Testis (tissue), 2 donors: ENCODE measurements at regions not wholly inside any gene's neighbourhood (a gene's known extent, or its start where the extent isn't known, plus 50 kb on each side); places are given as distances from the start of the nearest gene placed in this dataset.

Experiments used
- DNase-seq: peaks from one replicate; pipeline ENCODE4 v3.0.0-alpha.2; 2019
- H3K27ac ChIP-seq, 2 donors: fragments of 200-600 bp; sonication (generic); one replicate each; pipeline ENCODE4 v1.5.1; 2019
- H3K27me3 ChIP-seq: fragments of 200-600 bp; sonication (generic); one replicate; pipeline ENCODE4 v1.5.1; 2019
- H3K36me3 ChIP-seq: fragments of 200-600 bp; sonication (generic); one replicate; pipeline ENCODE4 v1.5.1; 2017; ENCODE audit warnings: low read depth; ENCODE audit errors: missing control alignments
- H3K4me1 ChIP-seq: fragments of 200-600 bp; sonication (generic); one replicate; pipeline ENCODE4 v1.5.1; 2019
- H3K4me3 ChIP-seq, 2 donors: fragments of 200-600 bp; sonication (generic); one replicate each; pipeline ENCODE4 v1.5.1; 2017 to 2019
- H3K9me3 ChIP-seq: fragments of 200-600 bp; sonication (generic); one replicate; pipeline ENCODE4 v1.5.1; 2017
- POLR2A ChIP-seq: fragments of 450-650 bp; IDR thresholded peaks from one replicate; pipeline ENCODE4 v1.6.1; 2017; ENCODE audit warnings: antibody characterized with exemption, mild to moderate bottlenecking, moderate library complexity
- WGBS, 2 donors: methylation state at CpG; one replicate each; pipeline ENCODE4 v1.1.5; 2018; 5-methylcytosine and 5-hydroxymethylcytosine counted together
- intact Hi-C: fragments of 100-400 bp; cut with DNase I; formaldehyde crosslinking; loops from one replicate; pipeline ENCODE4 v1.15.1; 2023; ENCODE audit warnings: low total_unique reads
- TF ChIP-seq, protein P1 (sequence below), 3 experiments: fragments of 450-650 bp in 2 of 3; fragments of 200-600 bp in 1 of 3; sonication (generic) in 1 of 3; IDR thresholded peaks; one replicate each; pipeline ENCODE4 v1.5.1; 2016 to 2019; ENCODE audit warnings: antibody characterized with exemption in 3 of 3, mild to moderate bottlenecking in 2 of 3, moderate library complexity in 1 of 3

DNA sequence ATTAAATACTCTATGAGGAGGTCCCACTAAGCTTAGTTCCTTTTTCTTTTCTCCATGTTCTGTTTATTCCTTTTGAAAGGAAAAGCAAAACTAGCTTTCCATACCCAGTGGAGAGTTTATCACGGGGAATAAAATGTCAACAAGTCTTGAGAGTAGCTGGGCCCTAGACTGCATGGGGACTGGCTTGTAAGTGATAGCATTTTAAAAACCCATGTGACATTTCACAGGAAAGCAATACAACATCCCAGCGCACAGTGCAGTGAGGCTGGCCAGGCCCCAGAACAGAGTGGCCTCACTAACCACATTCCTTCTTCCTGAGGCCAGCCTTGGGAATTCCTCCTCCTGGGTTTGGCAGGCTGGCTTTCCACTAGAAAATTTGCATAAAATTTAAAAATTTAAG, 149.8 kb downstream of the DLEU7 start:
- TF ChIP-seq, protein P1, sequence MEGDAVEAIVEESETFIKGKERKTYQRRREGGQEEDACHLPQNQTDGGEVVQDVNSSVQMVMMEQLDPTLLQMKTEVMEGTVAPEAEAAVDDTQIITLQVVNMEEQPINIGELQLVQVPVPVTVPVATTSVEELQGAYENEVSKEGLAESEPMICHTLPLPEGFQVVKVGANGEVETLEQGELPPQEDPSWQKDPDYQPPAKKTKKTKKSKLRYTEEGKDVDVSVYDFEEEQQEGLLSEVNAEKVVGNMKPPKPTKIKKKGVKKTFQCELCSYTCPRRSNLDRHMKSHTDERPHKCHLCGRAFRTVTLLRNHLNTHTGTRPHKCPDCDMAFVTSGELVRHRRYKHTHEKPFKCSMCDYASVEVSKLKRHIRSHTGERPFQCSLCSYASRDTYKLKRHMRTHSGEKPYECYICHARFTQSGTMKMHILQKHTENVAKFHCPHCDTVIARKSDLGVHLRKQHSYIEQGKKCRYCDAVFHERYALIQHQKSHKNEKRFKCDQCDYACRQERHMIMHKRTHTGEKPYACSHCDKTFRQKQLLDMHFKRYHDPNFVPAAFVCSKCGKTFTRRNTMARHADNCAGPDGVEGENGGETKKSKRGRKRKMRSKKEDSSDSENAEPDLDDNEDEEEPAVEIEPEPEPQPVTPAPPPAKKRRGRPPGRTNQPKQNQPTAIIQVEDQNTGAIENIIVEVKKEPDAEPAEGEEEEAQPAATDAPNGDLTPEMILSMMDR (IDR thresholded peaks at IDR 0.05), result no peak
- TF ChIP-seq POLR2A, result no peak
- Histone ChIP-seq H3K9me3 (no peaks in the 10 kb centered on the region), H3K4me3 (no peak overlapping the region), H3K27ac (peak overlapping the region; percentile 6 to 31), H3K27me3 (no peaks in the 10 kb centered on the region), H3K36me3 (no peaks in the 10 kb centered on the region), H3K4me1 (peaks cover 29% of the 10 kb centered on the region)
- 27 to 33% methylated on average over 2 of the region's 2 CpGs for WGBS, 2 donors
- peak; percentile 52 for DNase-seq
- intact Hi-C loops, result no loop called here

- intact Hi-C loops, result no loop called here
- no peak for DNase-seq
- peaks cover 18% of the 10 kb centered on the region for H3K4me1 ChIP-seq
Measured at GRCh38 chr13:50697746-50698539, 145.5 kb downstream of the DLEU7 start.

DNA sequence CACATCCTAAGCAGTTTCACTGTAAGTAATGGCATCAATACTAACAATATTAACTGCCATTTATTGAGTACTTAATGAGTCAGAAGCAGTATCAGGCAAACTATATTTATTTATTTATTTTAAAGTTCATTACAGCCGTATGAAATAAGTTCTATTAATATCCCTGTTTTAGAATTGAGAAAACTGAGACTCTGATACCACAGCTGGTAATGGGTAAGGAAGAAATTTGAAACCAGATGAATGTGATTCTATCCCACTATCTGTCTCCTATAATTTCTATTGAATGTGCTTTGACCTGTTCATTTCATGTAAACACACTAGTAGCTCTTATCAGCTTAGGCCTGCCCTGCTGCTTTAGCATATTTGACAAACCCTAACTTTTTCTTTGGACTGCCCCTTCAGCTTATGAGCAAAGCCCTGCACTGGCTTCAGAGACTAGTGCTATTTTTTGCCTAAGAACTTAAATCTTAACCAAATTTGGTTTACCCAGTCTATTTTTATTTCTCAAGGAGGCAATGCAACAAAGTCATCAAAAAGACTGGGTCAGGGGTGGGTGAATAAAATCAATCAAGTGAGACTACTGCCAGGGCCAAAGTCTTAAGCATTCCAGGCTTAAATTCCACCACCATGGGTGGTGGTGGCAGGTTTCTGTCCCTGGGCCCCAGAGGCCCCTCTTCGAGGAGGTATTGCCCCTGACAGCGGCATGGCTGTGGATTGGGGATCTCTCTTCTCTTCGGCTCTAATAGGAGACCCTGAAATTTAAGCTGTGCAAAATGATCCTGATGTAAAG, 143.4 kb downstream of the DLEU7 start:
- no peaks in the 10 kb centered on the region for H3K36me3 ChIP-seq
- 72 to 86% methylated on average over 4 of the region's 4 CpGs for WGBS, 2 donors
- no peaks in the 10 kb centered on the region for H3K27me3 ChIP-seq
- H3K9me3 ChIP-seq, result no peaks in the 10 kb centered on the region
- H3K27ac ChIP-seq, result no peak overlapping the region
- no peak overlapping the region for H3K4me3 ChIP-seq
- intact Hi-C loops, result no loop called here
- TF ChIP-seq POLR2A, result no peak
- TF ChIP-seq, protein P1 (IDR thresholded peaks at IDR 0.05), result no peak
- peaks cover 5% of the 10 kb centered on the region for H3K4me1 ChIP-seq
- DNase-seq, result no peak

More at GRCh38 chr13:50697746-50698539, 145.5 kb downstream of the DLEU7 start:
- no peaks in the 10 kb centered on the region for H3K36me3 ChIP-seq
- H3K9me3 ChIP-seq, result no peaks in the 10 kb centered on the region
- H3K4me3 ChIP-seq, result no peak overlapping the region
- WGBS, 2 donors, result 39 to 54% methylated on average over 4 of the region's 4 CpGs
- no peak overlapping the region for H3K27ac ChIP-seq
- TF ChIP-seq, protein P1 (IDR thresholded peaks at IDR 0.05), result no peak
- TF ChIP-seq POLR2A, result no peak
- H3K27me3 ChIP-seq, result no peaks in the 10 kb centered on the region

GRCh38 chr13:50700664-50701305, 142.7 kb downstream of the DLEU7 start:
- Histone ChIP-seq H3K27ac (no peak overlapping the region), H3K4me1 (peaks cover 5% of the 10 kb centered on the region), H3K4me3 (no peak overlapping the region), H3K36me3 (no peaks in the 10 kb centered on the region), H3K27me3 (no peaks in the 10 kb centered on the region), H3K9me3 (no peaks in the 10 kb centered on the region)
- TF ChIP-seq POLR2A, result no peak
- TF ChIP-seq, protein P1 (IDR thresholded peaks at IDR 0.05), result no peak
- intact Hi-C loops, result no loop called here
- WGBS, 2 donors, result 83 to 87% methylated on average over 1 of the region's 1 CpG
- no peak for DNase-seq
